ENCODE measurements at regions not wholly inside any gene's neighbourhood (a gene's known extent, or its start where the extent isn't known, plus 50 kb on each side); places are given as distances from the start of the nearest gene placed in this dataset.
A peak's percentile ranks its signal among the peaks of the same experiment; 100 is the strongest.

DNA sequence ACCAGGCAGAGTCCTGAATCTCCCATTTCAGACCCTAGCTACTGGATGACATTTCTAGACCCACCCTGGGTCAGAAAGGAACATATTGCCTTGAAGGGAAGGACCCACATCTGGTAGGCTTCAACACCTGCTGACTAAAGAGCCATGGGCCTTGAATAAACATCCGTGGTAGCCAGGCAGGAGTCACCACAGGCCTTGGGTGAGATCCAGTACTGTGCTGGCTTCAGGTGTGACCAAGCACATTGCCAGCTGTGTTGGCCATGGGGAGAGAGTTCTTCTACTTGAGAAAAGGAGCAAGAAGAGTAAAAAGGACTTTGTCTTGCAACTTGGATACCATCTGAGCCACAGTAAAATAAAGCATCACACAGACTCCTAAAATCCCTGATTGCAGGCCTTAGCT lies 332.6 kb downstream of the SLC16A7 start:
- no peak for DNase-seq (ENCODE audit: low spot score)

DNA sequence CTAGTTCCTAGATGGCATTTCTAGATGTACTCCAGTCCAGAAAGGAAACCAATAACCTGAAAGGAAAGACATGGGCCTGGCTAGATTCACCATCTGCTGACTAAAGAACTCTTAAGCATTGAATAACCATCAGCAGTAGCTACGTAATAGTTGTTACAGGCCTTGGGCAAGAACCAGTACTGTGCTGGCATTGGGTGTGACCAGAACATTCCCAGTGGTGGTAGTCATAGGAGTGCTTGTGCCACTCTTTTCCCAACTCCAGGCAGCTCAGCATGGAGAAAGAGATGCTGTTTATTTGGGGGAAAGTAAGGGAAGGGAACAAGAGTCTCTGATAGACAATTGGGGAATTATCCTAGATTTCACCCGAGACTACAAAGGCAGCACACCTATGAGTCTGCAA lies 333.3 kb downstream of the SLC16A7 start:
- DNase-seq (ENCODE audit: low spot score) = no peak

DNA sequence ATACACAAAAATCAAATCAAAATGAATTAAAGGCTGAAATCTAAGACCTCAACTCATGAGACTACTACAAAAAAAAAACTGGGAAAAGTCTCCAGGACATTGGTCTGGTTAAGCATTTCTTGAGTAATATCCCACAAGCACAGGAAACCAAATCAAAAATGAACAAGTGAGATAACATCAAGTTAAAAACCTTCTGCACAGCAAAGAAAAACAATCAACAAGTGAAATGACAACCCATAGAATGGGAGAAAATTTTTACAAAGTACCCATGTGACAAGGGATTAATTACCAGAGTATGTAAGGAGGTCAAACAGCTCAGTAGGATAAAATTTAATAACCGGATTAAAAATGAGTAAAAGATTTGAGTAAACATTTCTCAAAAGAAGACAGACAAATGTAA lies 338.7 kb downstream of the SLC16A7 start:
- DNase-seq (ENCODE audit: low spot score) = no peak

- DNase-seq (ENCODE audit: low spot score) = no peak
Observed at GRCh38 chr12:59936534-59936933, 340.7 kb downstream of the SLC16A7 start.

- DNase-seq (ENCODE audit: low spot score) = no peak
Observed at GRCh38 chr12:59937148-59937547, 341.3 kb downstream of the SLC16A7 start.

DNA sequence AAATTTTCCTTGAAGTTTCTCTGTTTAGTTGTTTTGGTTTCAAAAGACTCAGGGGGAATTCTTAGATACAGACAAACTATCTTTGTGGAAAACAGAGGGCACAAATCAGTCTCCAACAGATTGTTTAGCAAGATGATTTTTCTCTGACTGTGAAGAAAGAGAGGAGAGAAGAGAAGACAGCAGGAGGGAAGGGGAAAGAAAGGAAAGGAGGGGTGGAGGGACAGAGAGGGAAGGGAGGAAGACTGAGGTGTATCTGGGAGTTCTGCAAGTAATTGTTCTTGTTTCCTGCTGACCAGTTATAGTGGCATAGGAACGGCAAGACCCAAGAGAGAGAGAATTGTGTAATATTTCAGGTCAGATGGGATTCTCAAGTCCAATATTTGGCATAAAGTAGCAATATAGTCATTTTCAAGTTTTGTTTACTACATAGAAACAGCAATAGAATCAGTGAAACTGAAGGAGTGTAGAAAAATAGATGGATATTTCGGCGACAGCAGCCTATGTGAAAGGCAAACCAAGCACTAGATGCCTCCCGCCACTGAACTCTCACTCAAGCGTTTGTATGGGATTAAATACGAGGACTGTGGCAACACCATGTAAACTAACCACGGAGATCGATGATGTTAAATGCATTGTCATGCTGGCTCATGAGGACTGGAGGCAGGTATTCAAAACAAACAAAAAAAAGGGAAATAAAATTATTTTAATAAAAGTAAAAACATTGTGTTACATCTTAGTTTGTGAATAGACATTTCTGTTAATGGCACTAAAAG lies 342.5 kb downstream of the SLC16A7 start:
- peak; percentile 12 for DNase-seq (ENCODE audit: low spot score)

GRCh38 chr12:59940631-59941342 lies 345.0 kb downstream of the SLC16A7 start:
- DNase-seq (ENCODE audit: low spot score) = no peak

DNA sequence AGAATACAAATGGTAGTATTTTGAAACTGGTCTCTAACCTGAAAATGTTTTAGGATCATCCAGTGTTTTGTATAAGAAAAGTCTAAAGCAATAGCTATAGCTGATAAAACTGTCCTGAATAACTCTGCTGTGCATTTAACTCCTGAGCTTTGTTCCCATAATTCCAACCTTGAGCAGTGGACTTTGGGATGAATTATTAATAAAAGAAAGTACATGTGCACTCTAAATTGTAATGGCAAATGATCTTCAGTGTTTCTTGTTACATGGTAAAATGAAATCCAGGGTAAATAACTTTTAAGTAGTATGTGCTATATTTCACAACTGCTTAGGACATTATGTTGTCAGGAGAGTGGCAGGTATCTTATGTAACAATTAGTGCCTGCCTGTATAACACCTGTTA lies 345.6 kb downstream of the SLC16A7 start:
- no peak for DNase-seq (ENCODE audit: low spot score)

DNA sequence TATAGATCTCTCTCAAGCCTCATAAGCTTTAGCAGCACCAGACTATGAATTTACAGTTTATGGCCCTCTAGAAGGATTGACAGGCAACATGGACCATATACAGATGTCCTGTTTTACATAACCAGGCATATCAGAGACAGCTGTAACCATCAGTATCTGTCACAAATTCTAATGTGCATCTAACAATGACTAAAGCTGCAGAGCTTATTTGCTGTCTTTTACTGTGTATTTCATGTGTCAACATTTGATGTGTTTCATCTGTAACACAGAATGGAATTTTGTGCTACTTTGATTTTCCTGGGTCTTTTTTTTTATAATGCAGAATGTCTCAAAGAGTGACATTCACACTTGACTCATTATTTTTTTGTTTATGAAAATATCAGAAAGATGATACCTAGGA lies 348.3 kb downstream of the SLC16A7 start:
- DNase-seq (ENCODE audit: low spot score) = no peak

DNA sequence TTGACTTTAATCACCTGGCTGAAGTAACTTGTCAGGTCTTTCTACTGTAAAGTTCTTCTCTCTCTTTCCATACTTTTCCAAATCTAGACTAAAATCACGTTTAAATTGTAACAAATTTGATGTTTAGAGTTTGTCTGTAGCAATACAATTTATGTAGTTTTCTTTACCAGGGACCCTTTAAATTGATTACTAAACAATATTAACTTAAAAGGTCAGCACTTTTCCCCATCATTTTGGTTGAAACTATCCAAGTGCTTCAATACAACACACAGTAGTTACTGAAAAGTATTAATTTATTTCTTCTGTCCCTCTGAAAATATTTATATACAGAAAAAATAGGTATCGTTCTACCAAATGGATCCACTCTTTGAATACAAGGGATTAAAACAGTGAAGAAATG lies 350.8 kb downstream of the SLC16A7 start:
- no peak for DNase-seq (ENCODE audit: low spot score)

DNA sequence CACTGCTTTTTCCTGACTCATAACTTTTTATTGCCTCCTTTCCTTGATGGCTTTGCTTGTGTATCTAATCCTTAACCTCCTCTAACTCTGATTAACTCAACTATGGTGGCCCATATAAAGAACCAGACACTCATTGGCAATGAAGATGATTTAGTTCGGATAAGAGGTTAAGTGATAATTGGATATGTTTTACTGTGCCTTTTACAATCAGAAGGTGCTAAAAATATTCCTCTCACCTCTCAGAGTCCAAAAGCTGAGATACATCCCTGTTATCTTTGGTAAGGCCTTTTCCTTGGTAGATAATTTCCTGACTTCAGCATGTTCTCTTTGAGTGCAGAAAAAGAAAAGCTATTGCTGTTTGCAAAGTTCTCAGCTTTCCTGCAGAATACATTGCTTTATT lies 367.7 kb downstream of the SLC16A7 start:
- no peak for DNase-seq (ENCODE audit: low spot score)

- DNase-seq (ENCODE audit: low spot score) = no peak
Observed at GRCh38 chr12:59972905-59973304, 377.1 kb downstream of the SLC16A7 start.

DNA sequence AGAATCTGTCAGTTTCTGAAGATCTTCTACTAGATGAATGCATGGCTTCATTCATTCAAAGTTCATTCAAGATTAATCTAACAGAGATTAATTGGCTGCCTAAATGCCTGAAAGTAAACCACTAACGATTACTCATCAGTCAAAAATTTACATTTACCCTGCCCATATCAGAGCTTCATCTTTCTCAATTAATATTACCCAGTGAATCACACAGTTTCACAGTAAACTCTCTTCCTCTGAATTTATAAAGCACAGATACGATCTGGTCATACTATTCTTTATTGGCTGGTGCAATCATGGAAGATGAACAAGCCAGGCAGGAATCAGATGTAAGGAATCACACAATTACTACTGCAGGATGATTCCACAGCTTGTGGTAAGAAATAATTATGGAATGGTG lies 377.7 kb downstream of the SLC16A7 start:
- DNase-seq (ENCODE audit: low spot score) = no peak

DNA sequence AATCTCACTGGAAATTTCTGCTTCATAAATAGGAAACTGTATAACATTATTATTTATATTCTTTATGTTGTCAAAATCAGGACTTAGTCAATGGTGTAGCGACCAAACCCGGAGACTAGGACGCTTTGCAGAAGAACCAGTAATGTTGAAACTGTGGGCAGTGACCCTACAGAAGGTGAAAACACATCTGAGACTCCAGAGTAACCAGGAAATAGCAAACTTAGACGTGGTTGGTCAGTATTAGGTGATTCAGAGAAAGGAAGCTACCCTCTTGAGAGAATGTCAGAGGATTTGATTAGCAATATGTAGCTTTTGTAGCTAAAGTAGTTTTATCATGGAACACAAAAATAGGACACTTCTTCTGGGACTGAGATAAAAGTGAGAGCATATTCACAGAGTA lies 381.9 kb downstream of the SLC16A7 start:
- no peak for DNase-seq (ENCODE audit: low spot score)

DNA sequence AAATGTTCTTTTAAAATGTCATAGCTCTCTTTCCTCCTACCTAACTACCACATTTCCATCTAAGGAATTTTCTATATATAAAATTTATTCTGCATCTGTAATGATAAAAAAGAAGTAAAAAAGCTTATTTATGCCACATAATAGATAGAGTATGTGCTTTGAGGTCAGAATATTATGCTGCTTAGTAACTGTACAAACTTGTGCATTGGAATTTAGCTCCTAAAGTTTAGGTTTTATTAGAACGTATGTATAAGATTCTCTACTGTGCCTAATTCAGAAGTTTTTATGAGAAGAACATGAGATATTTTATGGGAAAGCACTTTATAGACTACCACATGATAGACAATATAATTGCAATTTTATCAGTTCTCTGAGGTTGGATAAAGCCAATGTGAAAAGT lies 384.6 kb downstream of the SLC16A7 start:
- no peak for DNase-seq (ENCODE audit: low spot score)

GRCh38 chr12:59999291-59999690 lies 403.5 kb downstream of the SLC16A7 start:
- no peak for DNase-seq (ENCODE audit: low spot score)

DNA sequence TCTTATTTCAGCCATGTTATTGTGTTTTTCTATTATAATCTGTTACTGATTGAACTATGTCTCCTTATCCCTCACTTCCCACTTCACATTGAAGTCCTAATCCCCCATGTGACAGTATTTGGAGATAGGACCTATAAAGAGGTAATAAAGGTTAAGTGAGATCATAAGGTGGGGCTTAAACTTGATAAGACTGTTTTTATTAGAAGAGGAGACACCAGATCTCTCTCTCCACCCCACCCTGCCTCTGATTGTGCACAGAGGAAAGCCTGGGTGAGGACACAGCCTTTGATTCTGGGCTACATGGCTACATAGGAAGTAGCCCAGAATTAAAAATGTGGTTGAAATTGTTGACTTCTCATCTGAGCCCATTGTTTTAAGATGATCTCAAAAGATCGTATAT lies 414.7 kb downstream of the SLC16A7 start:
- DNase-seq (ENCODE audit: low spot score) = no peak

DNA sequence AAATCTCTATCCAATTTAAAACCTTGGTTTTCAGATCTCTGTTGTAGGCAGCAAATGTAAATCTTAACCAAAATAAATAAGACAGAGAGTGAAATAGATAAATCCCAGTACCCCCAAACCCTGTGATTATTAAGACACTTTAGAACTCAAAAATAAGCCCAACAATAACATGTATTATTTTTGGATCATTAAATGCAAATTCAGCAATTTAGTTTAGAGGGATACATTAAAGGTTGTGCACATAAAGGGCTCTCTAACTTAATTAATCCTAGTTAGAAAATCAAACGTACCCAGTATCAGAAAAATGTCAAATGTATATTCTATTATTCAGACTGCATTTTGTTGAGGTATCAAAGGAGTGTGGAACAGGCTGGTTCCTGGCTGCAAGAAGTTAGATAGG lies 416.8 kb downstream of the SLC16A7 start:
- no peak for DNase-seq (ENCODE audit: low spot score)

DNA sequence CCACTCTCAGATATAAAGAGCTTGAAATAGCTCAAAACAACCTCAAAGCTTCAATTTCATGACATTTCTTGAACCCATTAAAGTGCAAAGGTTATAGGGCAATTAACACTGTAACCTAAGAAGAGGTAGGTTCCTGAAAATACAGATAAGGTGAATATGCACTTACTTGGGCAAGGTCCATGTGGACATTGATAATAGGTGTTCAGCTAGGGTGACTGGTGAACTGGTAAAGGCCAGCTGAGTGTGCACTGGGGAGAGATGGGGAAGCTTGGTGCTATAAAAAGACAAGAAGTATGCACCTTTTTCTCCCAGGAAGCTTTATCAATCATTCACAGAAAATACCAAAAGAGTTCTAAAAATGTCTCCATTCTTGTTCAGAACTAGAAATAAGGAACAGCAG lies 418.6 kb downstream of the SLC16A7 start:
- no peak for DNase-seq (ENCODE audit: low spot score)

- DNase-seq (ENCODE audit: low spot score) = no peak
Observed at GRCh38 chr12:60020068-60020467, 424.2 kb downstream of the SLC16A7 start.

DNA sequence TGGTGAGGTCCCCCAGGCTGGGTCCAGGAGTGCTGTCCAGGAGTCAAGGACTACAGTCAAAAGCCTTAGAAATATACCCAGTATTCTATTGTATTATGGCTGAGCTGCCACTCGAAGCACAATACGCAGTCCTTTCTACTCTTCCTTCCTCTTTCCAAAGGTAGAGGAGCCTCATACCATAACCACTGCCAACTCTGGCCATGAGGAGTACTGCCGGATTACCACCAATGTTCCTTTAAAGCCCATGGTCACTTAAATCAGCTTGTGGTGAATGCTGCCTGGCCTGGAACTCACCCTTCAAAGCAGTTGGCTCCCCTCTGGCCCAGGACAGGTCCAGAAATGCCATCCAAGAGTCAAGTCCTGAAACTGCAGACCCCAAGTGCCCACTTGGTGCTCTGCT lies 425.4 kb downstream of the SLC16A7 start:
- no peak for DNase-seq (ENCODE audit: low spot score)

- DNase-seq (ENCODE audit: low spot score) = no peak
Observed at GRCh38 chr12:60027266-60027665, 431.4 kb downstream of the SLC16A7 start.

DNA sequence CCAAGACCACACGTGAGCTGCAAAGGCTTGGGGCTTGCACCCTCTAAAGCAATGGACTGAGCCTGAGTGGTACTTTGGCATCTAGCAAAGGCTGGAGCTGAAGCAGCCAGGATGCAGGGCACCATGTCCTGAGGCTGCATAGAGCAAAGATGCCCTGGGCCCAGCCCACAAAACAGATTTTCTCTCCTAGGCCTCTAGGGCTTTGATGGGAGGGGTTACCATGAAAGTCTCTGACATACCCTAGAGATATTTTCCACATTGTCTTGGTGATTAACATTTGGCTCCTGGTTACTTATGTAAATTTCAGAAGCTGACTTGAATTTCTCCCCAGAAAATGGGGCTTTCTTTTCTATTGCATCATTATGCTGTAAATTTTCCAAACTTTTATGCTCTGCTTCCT lies 438.3 kb downstream of the SLC16A7 start:
- DNase-seq (ENCODE audit: low spot score) = no peak

DNA sequence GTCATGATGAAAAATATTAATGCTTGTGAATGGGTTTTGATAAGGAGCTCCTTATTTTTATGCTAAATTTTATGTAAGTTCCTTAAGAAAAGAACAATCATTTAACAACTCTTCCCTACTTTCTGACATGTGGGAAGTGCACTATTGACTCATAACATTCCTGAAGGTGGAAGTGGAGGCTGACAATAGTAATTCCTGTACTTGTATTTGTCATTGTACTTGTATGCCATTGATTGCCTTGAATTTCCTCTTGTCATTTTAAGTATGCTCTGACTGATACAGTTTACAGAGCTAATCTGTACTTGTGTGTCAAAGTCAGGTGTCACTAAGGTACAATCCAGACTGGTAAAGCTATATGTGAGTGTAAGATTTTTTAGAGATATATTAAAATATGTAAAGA lies 440.0 kb downstream of the SLC16A7 start:
- DNase-seq (ENCODE audit: low spot score) = no peak
